ENCODE measurements at regions not wholly inside any gene's neighbourhood (a gene's known extent, or its start where the extent isn't known, plus 50 kb on each side); places are given as distances from the start of the nearest gene placed in this dataset.

DNA sequence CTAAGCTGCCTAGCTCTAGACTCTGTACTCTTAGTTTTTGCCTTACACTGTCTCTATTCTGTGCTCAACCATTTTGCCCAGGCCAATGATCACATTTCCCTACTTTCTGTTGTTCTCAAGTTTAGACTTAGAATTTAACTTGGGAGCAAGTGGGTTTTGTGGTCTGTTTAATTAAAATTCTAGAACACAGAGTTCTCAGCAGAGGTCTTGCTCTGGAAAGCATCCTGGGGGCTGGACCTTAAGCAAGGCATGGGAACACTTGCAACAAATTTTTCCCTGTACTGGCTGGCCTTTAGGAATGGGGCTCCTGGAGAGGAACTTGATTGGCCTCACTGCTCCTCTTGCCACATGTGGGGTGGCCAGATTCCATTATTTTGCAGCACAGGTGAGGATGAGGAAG is 236.3 kb upstream of the LRTM1 start (continued):
- TF ChIP-seq, protein P1, sequence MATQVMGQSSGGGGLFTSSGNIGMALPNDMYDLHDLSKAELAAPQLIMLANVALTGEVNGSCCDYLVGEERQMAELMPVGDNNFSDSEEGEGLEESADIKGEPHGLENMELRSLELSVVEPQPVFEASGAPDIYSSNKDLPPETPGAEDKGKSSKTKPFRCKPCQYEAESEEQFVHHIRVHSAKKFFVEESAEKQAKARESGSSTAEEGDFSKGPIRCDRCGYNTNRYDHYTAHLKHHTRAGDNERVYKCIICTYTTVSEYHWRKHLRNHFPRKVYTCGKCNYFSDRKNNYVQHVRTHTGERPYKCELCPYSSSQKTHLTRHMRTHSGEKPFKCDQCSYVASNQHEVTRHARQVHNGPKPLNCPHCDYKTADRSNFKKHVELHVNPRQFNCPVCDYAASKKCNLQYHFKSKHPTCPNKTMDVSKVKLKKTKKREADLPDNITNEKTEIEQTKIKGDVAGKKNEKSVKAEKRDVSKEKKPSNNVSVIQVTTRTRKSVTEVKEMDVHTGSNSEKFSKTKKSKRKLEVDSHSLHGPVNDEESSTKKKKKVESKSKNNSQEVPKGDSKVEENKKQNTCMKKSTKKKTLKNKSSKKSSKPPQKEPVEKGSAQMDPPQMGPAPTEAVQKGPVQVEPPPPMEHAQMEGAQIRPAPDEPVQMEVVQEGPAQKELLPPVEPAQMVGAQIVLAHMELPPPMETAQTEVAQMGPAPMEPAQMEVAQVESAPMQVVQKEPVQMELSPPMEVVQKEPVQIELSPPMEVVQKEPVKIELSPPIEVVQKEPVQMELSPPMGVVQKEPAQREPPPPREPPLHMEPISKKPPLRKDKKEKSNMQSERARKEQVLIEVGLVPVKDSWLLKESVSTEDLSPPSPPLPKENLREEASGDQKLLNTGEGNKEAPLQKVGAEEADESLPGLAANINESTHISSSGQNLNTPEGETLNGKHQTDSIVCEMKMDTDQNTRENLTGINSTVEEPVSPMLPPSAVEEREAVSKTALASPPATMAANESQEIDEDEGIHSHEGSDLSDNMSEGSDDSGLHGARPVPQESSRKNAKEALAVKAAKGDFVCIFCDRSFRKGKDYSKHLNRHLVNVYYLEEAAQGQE (IDR thresholded peaks at IDR 0.05; ENCODE audit: low read depth, low read length) = no peak
- TF ChIP-seq MTA2 (IDR thresholded peaks at IDR 0.05; ENCODE audit: low read depth) (no peak), NR2C2 (IDR thresholded peaks at IDR 0.05; ENCODE audit: borderline replicate concordance, control insufficient read depth, insufficient read length, low read depth) (no peak), SREBF1 (IDR thresholded peaks at IDR 0.05; ENCODE audit: low read length) (no peak)

GRCh38 chr3:55163421-55163820 is 235.6 kb upstream of the LRTM1 start:
- Histone ChIP-seq H3K27me3 (replicated peaks in 1 of 2; ENCODE audit: control insufficient read depth in 2 of 2, insufficient read depth in 2 of 2, low read length in 1 of 2) (no peaks in the 10 kb centered on the region), H3K4me1 (ENCODE audit: control insufficient read depth, insufficient read depth, low read length) (no peaks in the 10 kb centered on the region), H3K9ac (ENCODE audit: control insufficient read depth, insufficient read depth, low read length) (no peak overlapping the region), H4K20me1 (ENCODE audit: control insufficient read depth, insufficient read depth) (no peaks in the 10 kb centered on the region), H3K4me2 (ENCODE audit: control insufficient read depth, insufficient read depth) (no peak overlapping the region), H2AFZ (ENCODE audit: control insufficient read depth, low read depth, low read length) (no peak overlapping the region), H3K27ac (ENCODE audit: control insufficient read depth, insufficient read depth) (no peak overlapping the region), H3K36me3 (ENCODE audit: control insufficient read depth in 2 of 2, insufficient read depth in 2 of 2, low read length in 1 of 2) (no peaks in the 10 kb centered on the region), H3K4me3 (no peak overlapping the region; the same call in 1 of the 2 replicates), H3K9me3 (replicated peaks; ENCODE audit: control insufficient read depth, insufficient read depth, low read length) (no peaks in the 10 kb centered on the region), H3K79me2 (ENCODE audit: control insufficient read depth, insufficient read depth, low read length) (no peaks in the 10 kb centered on the region)
- ChIA-PET CTCF (no interaction called here), SMC1A (ENCODE audit: uncharacterized antibody, unreplicated experiment) (interaction anchor here (1.0 kb wide), 1 partner anchor 56 kb away, joined by 3 read pairs; no protein-coding TSS in a partner anchor), POLR2A (no interaction called here), RAD21 (ENCODE audit: unreplicated experiment) (no interaction called here)
- ATAC-seq (no peak), FAIRE-seq (no peak), DNase-seq (ENCODE audit: low read depth, low spot score) (no peak)
- WGBS (ENCODE audit: insufficient coverage, insufficient replicate concordance, low lambda C conversion rate, missing lambda C conversion rate) = 68% methylated on average over 5 of the region's 5 CpGs
- no TSS peak for BruUV-seq (replicated peaks)
- in situ Hi-C loops (cut with MboI) = no loop called here
- no peak for TF ChIP-seq CBFB (IDR thresholded peaks at IDR 0.05; ENCODE audit: low read depth)
- no peak for TF ChIP-seq ATF2 (IDR thresholded peaks at IDR 0.05; ENCODE audit: low read length)
- no peak for TF ChIP-seq RCOR1 (conservative IDR thresholded peaks at IDR 0.05; ENCODE audit: low read depth, low read length)
- no peak for TF ChIP-seq TAF1 (IDR thresholded peaks at IDR 0.05; ENCODE audit: borderline replicate concordance, low read depth, low read length)
- no peak for TF ChIP-seq NFYA (IDR thresholded peaks at IDR 0.05; ENCODE audit: borderline replicate concordance, low read depth, low read length)
- intact Hi-C loops (cut with micrococcal nuclease; ENCODE audit: unreplicated experiment) = no loop called here

All from GM12878 (cell line).